ENCODE measurements at regions not wholly inside any gene's neighbourhood (a gene's known extent, or its start where the extent isn't known, plus 50 kb on each side); places are given as distances from the start of the nearest gene placed in this dataset.

DNA sequence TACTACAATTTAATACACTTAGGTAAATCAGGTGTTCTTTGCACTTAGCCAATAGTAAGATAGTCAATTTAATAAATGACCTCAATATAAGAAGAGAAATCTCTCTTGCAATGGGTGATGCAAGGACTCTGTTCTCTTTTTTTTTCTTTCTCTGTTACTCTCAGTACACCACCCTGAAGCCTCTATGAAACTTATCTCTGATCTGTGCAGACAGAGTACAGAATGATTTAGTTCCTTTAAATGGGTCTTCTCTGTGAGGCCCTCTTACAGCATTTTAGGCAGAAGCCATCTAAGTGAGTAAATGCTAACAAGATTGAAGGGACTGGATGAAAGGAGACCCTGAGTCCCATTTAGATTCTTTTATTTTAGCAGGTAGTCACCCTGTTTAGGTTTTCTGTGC is 312.8 kb downstream of the RFPL4B start:
- H3K27ac ChIP-seq (replicated peaks): no peak overlapping the region
- no peaks in the 10 kb centered on the region for H3K27me3 ChIP-seq (ENCODE audit: insufficient read depth, poor library complexity, severe bottlenecking)
- no peak overlapping the region for H3K4me3 ChIP-seq (replicated peaks; ENCODE audit: insufficient read depth, low read length)
- no peak for DNase-seq (ENCODE audit: low read depth in 1 of 2, low spot score in 1 of 2)
- no peak for TF ChIP-seq SPI1 (IDR thresholded peaks at IDR 0.05; ENCODE audit: borderline replicate concordance, low read depth)
- no peak for TF ChIP-seq GABPA (IDR thresholded peaks at IDR 0.05; ENCODE audit: low read depth)
- no peak for TF ChIP-seq POLR2AphosphoS5 (IDR thresholded peaks at IDR 0.05; ENCODE audit: low read depth)
- TF ChIP-seq, protein P1, sequence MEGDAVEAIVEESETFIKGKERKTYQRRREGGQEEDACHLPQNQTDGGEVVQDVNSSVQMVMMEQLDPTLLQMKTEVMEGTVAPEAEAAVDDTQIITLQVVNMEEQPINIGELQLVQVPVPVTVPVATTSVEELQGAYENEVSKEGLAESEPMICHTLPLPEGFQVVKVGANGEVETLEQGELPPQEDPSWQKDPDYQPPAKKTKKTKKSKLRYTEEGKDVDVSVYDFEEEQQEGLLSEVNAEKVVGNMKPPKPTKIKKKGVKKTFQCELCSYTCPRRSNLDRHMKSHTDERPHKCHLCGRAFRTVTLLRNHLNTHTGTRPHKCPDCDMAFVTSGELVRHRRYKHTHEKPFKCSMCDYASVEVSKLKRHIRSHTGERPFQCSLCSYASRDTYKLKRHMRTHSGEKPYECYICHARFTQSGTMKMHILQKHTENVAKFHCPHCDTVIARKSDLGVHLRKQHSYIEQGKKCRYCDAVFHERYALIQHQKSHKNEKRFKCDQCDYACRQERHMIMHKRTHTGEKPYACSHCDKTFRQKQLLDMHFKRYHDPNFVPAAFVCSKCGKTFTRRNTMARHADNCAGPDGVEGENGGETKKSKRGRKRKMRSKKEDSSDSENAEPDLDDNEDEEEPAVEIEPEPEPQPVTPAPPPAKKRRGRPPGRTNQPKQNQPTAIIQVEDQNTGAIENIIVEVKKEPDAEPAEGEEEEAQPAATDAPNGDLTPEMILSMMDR (IDR thresholded peaks at IDR 0.05; ENCODE audit: insufficient read depth, low read length): no peak
- no peak for TF ChIP-seq REST (IDR thresholded peaks at IDR 0.05; ENCODE audit: insufficient replicate concordance, low read depth)

GRCh38 chr6:112660626-112661025 is 313.5 kb downstream of the RFPL4B start:
- no peak for DNase-seq (ENCODE audit: low read depth in 1 of 2, low spot score in 1 of 2)
- no peak overlapping the region for H3K27ac ChIP-seq (replicated peaks)
- no peaks in the 10 kb centered on the region for H3K27me3 ChIP-seq (ENCODE audit: insufficient read depth, poor library complexity, severe bottlenecking)
- TF ChIP-seq, protein P1 (IDR thresholded peaks at IDR 0.05; ENCODE audit: insufficient read depth, low read length): no peak
- TF ChIP-seq POLR2AphosphoS5 (IDR thresholded peaks at IDR 0.05; ENCODE audit: low read depth) (no peak), REST (IDR thresholded peaks at IDR 0.05; ENCODE audit: insufficient replicate concordance, low read depth) (no peak), SPI1 (IDR thresholded peaks at IDR 0.05; ENCODE audit: borderline replicate concordance, low read depth) (no peak), GABPA (IDR thresholded peaks at IDR 0.05; ENCODE audit: low read depth) (no peak)
- H3K4me3 ChIP-seq (replicated peaks; ENCODE audit: insufficient read depth, low read length): no peak overlapping the region

GRCh38 chr6:112663698-112664097 is 316.6 kb downstream of the RFPL4B start:
- no peak for DNase-seq (ENCODE audit: low read depth in 1 of 2, low spot score in 1 of 2)
- TF ChIP-seq, protein P1 (IDR thresholded peaks at IDR 0.05; ENCODE audit: insufficient read depth, low read length): no peak
- no peak for TF ChIP-seq GABPA (IDR thresholded peaks at IDR 0.05; ENCODE audit: low read depth)
- Histone ChIP-seq H3K27ac (replicated peaks) (no peak overlapping the region), H3K27me3 (ENCODE audit: insufficient read depth, poor library complexity, severe bottlenecking) (no peaks in the 10 kb centered on the region), H3K4me3 (replicated peaks; ENCODE audit: insufficient read depth, low read length) (no peak overlapping the region)

- TF ChIP-seq REST (IDR thresholded peaks at IDR 0.05; ENCODE audit: insufficient replicate concordance, low read depth) (no peak), SPI1 (IDR thresholded peaks at IDR 0.05; ENCODE audit: borderline replicate concordance, low read depth) (no peak), POLR2AphosphoS5 (IDR thresholded peaks at IDR 0.05; ENCODE audit: low read depth) (no peak), GABPA (IDR thresholded peaks at IDR 0.05; ENCODE audit: low read depth) (no peak)
- TF ChIP-seq, protein P1 (IDR thresholded peaks at IDR 0.05; ENCODE audit: insufficient read depth, low read length): no peak
- Histone ChIP-seq H3K27ac (replicated peaks) (no peak overlapping the region), H3K27me3 (ENCODE audit: insufficient read depth, poor library complexity, severe bottlenecking) (no peaks in the 10 kb centered on the region), H3K4me3 (replicated peaks; ENCODE audit: insufficient read depth, low read length) (no peak overlapping the region)
- DNase-seq (ENCODE audit: low read depth in 1 of 2, low spot score in 1 of 2): no peak
Observed at GRCh38 chr6:112665114-112665513, 318.0 kb downstream of the RFPL4B start.
